GM19328 (cell line): ENCODE measurements at regions not wholly inside any gene's neighbourhood (a gene's known extent, or its start where the extent isn't known, plus 50 kb on each side); places are given as distances from the start of the nearest gene placed in this dataset.

Experiments
- ATAC-seq: cut with Tn5 transposase; IDR thresholded peaks from one replicate; pipeline ENCODE4 v1.9.1; 2021; ENCODE audit warnings: mild to moderate bottlenecking, moderate library complexity; ENCODE audit not compliant: unreplicated experiment

DNA sequence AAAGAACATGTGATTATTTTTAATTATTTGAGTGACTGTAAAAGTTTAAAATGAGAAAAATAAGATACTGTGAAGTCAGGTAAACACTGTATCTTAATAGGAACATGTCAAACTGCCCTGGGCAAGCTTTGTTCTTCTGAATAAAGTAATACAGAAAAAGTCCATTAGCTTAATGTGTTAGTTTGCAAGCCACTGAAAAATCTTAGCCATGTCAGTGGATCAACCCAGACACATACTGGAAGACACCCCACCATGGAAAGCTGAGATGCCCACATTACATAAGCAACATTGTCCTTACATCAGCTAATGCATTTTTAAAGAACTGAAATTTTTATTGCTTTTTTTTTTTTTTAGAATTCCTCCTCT lies 155.2 kb downstream of the BBOX1 start:
- ATAC-seq = no peak

GRCh38 chr11:27194976-27195375 lies 154.4 kb downstream of the BBOX1 start:
- no peak for ATAC-seq

DNA sequence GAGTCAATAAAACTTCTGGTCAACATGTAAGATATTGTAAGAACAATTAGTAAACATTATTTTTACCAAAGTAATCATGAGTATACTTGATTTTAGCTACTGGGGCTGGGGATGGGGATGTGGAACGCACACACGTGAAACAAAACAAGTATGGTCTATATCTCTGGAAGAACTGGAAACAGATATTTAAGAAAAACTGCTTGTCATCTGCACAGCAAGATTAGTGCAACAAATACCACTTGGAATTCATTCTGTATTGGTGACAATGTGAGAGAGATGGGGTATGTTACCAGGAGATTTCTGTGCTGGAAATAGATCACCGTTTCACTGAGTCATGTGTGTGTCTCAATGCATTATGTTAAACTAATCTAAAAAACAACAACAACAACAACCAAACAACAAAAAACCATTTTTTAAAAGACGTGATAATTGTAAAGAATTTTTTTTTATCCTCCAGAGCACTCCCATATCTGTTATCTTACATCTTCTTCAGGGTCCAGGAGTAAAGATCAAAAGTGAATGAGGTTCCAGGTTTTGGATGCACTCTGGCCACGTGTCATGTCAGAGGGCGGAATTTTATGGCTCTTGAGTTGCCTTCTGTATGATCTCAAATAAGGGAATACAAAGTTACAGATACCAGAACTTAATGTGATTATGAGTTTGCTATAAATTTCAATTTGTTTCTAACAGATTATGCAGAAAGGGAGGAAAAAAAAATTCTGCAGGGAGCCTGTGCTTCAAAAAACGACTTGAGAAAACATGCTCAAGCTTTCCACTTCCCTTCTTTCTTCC lies 153.0 kb downstream of the BBOX1 start:
- ATAC-seq = no peak

DNA sequence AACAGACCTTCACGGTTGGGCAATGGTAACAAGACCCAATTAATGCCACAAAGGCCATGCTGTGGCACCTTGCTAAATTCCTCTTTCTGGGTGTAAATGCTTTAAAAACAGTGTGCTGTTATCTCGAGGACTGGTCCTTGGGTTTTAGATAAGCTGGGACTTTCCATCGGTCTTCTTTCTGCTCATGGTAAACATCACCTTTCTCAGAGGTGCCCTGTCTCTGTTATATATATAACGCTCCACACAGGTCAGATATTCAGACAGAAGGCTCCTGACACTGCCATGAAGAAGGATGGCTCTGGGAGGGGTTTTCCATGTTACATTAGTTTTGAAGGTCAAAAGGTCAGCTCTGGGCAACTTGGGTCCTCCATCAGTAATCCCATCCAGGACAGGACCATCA lies 151.6 kb downstream of the BBOX1 start:
- no peak for ATAC-seq

GRCh38 chr11:27191639-27192038 lies 151.0 kb downstream of the BBOX1 start:
- no peak for ATAC-seq

GRCh38 chr11:27188696-27189095 lies 148.1 kb downstream of the BBOX1 start:
- ATAC-seq = no peak

DNA sequence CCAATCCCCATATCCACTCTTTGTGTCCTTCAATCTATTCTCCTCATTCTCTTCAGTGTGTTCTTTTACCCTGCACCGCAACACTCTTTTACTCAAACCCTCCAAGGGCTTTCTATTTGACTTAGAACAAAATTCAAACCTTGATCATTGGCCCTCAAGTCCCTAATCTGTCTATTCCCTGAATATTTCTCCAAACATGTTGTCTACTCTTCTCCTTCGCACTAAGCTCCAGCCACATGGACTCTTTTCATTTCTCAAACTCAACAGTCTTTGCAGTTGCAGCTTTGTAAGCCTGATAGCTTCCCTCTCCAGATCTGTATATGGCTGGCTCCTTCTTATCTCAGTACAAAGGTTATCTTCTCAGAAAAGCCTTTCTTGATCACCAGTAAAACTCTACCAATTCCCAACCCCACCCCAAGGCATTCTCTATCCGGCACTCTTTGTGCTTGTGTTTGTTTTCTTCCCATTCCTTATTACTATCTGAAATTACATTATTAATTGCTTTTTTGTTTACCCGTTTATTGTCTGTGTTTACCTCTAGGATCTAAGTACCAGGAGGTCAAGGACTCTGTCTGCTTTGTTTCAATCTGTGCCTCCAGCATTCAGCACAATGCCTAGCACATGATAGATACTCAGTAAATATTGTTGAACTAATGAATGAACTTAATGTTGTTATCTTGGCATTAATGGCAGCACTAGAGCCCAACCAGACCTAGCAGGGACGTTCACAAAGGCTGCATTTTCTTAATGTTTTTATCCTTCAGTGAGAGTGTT lies 147.4 kb downstream of the BBOX1 start:
- ATAC-seq = no peak

- ATAC-seq = no peak
These were observed 146.6 kb downstream of the BBOX1 start for GRCh38 chr11:27187075-27187847.

GRCh38 chr11:27186580-27186979 lies 146.0 kb downstream of the BBOX1 start:
- no peak for ATAC-seq

DNA sequence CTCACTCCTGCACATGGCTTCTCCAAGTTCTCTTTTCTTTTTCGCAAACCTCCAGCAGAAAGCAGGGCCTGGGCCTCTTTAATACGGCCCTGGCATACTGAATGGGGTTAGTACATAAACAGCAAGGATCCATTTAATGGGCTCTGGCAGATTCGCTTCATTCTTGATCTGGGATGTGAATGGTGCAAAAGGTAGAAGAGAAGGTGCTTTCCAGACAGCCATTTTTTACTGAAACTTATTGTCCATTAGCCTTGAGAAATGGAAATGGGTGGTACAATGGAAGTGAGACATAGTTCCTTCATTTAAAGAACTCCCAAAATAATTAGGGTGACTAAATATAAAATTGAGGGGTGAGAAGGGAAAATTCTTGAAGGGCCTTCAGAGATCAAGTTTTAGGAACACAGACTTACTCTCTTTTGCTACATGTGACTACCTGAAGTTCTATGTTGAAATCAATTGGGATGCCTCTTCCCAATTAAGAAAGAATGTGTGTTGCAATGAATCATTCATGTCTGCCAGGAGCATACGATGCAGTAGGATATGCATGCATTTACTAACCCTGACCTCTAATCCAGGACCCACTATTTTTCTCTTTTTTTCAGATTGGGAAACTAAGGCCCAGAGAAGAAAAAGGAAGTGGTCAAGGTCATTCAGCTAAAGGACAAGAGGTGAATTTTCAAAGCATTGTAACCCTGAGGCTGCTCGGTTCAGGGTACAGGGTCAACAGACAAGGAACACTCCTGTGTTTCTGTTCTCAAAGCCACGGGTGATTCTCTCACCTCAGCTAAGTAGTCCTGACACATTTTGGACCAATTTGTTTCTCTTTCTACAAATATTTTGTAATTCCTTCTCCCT lies 144.1 kb downstream of the BBOX1 start:
- ATAC-seq = no peak

GRCh38 chr11:27183672-27184457 lies 143.2 kb downstream of the BBOX1 start:
- ATAC-seq = no peak

GRCh38 chr11:27179334-27179733 lies 138.7 kb downstream of the BBOX1 start:
- ATAC-seq = no peak

DNA sequence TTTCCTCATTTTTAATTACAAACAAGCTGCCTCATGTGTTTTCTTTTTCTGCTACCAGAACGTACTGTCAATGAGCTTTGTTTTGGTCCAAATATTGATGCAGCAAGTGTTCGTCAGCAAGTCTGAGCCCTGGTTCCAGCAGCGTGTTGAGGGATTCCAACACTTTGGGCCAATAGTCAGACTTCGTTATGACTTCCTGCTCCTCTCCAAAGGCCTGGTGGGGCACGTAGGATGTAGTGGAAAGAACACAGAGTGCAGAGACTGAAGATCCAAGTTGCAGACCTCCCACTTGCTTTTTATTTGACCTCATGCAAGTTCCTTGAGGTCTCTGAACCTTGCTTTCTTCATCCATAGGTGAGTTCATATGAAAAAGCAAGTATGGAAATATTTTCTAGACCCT lies 138.2 kb downstream of the BBOX1 start:
- no peak for ATAC-seq
